HG03575 (cell line): ENCODE measurements at regions not wholly inside any gene's neighbourhood (a gene's known extent, or its start where the extent isn't known, plus 50 kb on each side); places are given as distances from the start of the nearest gene placed in this dataset.
"Not testable (repeated sequence)": the region's sequence is repeated elsewhere in the genome, so short reads cannot be mapped to it uniquely, and the experiment has no call there.

ENCODE experiments used
- ATAC-seq: cut with Tn5 transposase; IDR thresholded peaks from one replicate; pipeline ENCODE4 v1.9.1; 2021; ENCODE audit not compliant: unreplicated experiment, insufficient number of reproducible peaks, low FRiP score; ENCODE audit errors: extremely low read depth

DNA sequence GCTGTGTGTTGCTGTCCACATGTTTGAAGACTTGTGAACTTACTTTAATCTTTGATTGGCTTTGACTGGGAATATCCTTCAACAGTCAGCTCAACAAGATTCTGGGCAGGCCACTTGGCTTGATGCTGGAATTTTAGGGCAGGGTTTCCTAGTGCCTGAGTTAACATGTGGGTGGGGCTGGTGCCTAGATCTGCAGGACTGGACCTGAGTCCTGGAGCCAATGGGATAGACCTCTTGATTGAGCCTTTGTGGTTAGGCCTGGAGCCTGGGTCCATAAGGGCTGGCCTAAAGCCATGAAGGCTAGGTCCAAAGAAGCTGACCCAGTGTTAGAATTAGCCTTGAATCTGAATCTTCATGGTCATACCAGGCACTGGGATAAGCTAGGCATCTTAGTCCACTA lies 757.1 kb upstream of the ADGRL3 start:
- no peak for ATAC-seq

DNA sequence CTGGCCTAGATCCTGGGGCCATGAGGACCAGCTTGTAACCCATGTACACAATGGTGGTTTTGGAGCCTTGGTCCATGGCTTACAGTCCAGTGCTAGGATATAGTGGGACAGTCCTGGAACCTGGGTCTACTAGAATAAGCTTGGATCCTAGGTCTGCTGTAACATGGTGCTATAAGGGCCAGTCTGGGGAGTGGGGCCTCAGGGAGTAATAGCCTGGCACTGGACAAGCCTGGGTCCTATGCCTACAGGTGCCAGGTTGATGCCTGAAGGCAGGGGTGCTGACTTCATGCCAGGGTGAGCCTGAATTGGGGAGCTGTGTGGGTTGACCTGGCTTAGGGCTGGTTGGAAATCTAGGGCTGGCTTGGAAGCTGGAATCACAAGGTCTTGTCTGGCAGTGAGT lies 756.3 kb upstream of the ADGRL3 start:
- ATAC-seq = no peak

- no peak for ATAC-seq
Observed at GRCh38 chr4:60450054-60450453, 750.1 kb upstream of the ADGRL3 start.

DNA sequence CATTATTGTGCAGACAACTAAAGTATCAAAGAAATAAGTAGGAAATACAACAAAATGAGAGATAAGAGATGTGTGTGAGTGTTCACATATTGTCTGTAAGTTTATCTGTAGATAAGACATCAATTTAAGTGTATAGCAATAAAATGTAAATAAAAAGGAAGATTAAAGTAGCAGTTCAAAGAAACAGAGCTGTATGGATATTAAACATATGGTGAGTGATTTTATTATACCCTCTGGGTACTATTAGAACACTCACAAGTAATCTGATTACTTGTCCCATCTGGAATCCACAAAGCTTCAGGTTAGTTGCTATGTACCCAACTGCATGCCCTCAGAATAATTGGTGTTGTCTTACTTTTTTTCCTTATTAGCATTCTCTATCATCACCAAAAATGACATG lies 747.9 kb upstream of the ADGRL3 start:
- no peak for ATAC-seq

DNA sequence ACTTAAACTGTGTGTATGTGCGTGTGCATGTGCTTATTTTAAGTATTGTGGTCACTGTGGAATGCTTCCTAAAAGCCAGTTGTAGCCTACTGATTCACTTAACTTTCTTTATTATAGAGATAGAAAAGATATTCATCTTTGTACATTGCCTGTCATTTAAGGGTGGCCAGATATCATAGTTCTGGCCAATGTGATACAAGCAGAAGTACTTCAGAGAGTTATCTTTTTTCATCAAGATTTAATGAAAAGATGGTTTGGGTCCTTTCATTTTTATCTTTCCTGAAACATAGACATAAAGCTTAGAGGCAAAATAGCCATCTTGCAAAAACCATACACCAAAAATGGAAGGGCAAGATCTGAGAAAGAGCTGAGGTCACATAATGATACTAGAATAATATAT lies 744.7 kb upstream of the ADGRL3 start:
- ATAC-seq = no peak

- no peak for ATAC-seq
Observed at GRCh38 chr4:60461551-60461950, 738.6 kb upstream of the ADGRL3 start.

DNA sequence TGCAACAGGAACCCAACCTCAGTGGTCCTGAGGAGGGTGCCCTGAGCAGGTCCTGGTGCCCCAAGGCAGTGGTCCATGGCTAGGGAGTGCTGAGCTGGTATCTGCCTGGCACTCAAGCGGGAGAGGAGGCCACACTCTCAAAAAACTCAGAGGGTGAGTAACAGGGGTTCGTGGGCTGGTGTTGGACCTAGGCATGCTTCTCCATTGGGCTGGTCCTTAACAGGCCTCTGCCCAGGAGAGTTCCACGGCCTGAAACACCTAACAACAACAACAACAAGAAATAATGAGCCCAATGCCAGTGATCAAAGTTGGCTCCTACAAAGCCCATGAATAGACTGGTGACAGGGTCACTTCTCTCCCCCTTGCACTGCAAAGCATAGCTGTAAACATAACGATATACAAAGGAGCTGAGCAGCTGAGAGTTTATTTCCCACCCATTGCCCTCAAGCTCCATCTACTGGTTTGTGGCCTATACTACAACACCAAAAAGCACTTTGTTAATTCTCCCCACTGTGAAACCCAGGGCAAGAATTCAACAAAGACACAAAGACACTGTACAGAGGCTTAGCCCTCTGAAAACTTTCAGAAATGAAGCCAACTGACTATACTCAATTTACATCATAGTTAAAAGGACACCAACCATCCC lies 736.1 kb upstream of the ADGRL3 start:
- no peak for ATAC-seq

DNA sequence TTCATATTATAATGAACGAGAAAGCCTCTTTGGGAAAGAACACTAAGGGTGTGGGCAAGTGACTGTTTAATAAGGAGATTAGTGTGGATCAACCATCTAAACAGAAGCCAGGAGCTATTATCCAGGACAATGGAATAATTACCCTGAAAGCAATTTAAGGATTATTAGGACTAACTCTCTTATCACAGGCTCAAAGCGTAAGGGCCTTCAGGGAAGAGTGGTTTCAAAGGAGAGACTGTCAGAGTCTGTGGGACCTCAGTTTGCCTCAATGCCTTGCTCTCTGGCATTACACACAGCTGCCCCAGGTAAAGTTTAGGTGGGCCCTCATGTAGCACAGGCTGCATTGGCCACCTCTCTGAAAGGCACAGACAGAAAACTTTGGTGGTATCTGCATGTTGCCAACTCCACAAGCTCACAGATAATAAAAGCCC lies 717.2 kb upstream of the ADGRL3 start:
- ATAC-seq = no peak

GRCh38 chr4:60485276-60485675 lies 714.9 kb upstream of the ADGRL3 start:
- ATAC-seq = no peak

- not testable (repeated sequence) for ATAC-seq
Observed at GRCh38 chr4:60487118-60487761, 712.9 kb upstream of the ADGRL3 start.

- ATAC-seq = no peak
Observed at GRCh38 chr4:60500810-60501209, 699.3 kb upstream of the ADGRL3 start.

DNA sequence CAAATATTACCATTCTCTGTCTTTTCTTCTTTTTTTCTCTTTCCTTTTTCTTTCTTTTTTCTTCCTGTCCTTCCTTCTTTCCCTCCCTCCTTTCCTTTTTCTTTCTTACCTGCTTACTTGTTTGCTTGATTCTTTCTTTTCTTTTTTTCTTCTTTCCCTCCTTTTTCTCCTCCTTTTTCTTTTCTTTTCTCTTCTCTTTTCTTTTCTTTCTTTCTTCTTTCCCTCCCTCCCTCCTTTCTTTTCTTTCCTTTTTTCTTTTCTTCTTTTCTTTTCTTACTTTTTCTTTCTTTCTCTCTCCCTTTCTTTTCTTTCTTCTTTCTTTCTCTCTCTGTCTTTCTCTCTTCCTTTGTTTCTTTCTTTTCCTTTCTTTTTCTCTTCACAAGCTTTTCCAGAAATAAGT lies 697.4 kb upstream of the ADGRL3 start:
- ATAC-seq = no peak

DNA sequence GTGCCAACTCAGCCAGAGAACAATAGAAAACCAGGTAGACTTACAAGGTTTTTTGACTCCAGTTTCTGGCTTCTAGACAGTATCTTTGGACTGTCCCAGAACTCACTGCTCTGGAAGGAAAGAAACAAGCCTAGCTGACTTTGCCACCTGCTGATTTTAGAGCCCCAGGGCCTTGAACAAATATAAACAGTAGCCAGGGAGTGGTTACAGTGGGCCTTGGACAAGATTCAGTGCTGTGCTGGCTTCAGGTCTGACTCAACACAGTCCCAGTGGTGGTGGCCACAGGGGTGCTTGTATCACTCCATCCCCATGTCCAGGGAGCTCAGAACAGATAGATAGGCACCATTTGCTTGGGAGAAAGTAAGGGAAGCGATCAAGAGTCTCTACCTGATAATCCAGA lies 694.1 kb upstream of the ADGRL3 start:
- no peak for ATAC-seq

DNA sequence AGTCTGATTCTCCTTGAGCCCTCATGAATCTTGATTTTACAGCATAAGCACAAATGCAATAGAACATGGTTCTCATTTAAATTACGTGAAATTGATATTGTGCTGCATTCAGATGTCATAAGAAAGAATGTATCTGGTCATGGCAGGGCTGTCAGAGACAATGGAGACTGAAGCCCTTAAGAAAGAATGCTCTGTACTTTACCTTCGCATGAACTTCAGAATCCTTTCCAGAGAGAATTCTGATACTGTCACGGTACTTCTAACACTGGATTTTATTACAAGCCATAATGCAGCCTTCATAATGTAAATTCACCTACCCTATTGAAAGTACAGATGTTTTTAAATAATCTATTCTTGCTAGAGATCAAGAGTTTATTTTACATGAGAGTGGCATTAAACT lies 677.9 kb upstream of the ADGRL3 start:
- ATAC-seq = no peak

GRCh38 chr4:60531776-60532379 lies 668.2 kb upstream of the ADGRL3 start:
- ATAC-seq = no peak

GRCh38 chr4:60544981-60545380 lies 655.1 kb upstream of the ADGRL3 start:
- ATAC-seq = no peak

DNA sequence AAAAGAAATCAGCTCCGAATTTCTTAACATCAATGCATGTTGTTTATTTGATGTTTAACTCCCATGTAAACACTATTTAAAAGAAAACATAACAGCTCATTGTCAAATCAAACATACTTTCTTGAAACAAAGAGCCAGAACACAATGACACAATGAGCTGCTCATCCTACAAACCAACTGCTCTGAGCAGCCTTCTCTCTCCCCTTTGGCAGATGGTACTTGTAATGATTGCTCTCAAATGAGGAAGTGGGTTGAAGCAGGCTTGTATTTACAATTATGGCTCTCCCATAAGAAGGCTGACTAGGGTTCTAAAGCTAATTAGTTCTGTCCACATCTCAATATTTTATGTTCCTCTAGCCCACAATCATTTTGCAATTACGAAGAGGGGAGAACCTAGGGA lies 637.8 kb upstream of the ADGRL3 start:
- no peak for ATAC-seq

- ATAC-seq = no peak
Observed at GRCh38 chr4:60565558-60565957, 634.6 kb upstream of the ADGRL3 start.

DNA sequence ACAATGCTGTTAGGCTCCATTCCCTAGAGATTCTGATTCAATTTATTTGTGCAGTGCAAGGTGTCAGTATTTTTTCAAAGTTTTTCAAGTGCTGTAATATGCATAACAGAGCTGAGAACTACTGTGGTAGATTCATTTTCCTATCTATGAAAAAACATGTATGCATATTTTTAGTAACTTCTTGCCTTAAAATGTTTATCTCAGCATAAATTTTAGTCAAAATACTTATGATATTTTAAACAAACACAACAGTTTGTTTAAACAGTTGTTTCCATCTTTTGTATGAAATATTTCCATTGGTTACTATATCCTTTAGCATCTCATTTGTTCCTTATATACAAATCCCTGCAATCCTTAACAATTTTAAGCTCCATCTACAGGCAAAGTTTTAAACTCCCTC lies 624.8 kb upstream of the ADGRL3 start:
- ATAC-seq = no peak

DNA sequence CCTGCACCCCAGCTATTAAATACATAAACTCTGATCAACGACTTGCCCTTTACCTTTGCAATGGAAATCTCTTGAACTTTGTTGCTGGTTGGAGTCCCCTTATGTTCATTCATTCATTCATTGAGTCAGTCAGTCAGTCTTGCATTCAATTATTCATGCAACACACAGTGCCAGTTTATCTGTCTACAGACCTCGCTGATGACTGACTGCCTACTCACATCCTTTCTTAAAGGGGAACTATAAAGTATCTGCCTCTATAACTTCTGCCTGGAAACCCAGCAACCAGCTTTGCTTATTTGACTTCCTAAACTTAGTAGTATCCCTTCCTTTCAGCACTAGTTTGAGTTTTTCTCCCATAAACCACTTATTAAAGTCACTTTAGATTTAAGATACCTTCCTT lies 620.8 kb upstream of the ADGRL3 start:
- no peak for ATAC-seq
